ENCODE measurements at regions not wholly inside any gene's neighbourhood (a gene's known extent, or its start where the extent isn't known, plus 50 kb on each side); places are given as distances from the start of the nearest gene placed in this dataset.

DNA sequence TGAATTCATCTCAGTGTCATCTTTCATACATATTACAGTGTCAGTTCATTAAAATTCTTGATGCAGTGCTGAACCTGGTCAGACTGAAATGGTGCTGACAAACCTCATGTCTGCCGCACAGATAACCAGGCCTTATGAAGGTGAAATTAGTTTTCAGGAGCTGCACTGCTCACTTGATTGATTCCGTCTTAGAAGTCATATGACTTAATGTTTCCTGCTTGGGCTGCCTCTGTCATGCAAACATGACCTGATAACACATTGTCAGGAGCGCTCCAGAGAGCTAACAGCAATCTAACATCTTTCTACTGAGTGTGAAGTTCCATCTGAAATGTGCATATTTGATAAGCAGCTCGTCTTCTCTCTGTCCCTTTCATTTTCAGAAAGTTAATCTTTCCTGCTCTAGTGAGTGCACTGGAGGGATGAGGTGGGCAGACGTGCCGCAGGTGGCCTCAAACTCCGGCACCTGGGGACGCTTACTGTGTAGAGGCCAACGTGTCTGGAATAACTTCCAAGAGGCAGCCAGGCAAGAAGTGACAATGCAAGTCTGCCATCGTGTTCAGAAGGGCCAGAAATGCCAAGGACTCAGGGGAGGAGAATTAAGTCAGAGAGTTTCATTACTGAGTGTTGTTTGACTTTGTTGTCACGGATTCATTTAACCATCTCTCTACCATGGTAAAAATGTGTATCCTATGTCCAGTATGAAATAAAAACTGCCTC lies 592.1 kb downstream of the TLE1 start:
- H3K9me3 ChIP-seq (ENCODE audit: low read depth, low read length): no peaks in the 10 kb centered on the region

DNA sequence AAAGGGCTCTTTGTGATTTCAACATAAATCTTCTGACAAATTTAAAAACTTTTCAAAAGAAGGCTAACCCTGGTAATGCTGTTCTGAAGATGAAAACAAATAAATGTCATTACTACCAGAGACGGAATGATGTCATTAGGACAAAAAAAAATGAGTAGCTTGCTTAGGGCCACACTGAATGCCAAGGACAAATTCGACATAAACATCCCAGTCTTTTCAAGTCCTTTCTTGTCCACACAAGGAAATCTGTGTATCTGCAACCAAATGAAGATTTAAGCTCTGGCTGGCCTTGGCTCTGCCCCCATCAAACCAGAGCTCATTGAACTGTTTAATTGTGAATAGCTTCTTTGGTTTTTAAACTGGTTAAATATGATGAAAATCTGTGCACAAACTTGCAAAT lies 592.7 kb downstream of the TLE1 start:
- no peaks in the 10 kb centered on the region for H3K36me3 ChIP-seq (ENCODE audit: insufficient read depth, low read length)
- no peak overlapping the region for H3K27ac ChIP-seq
- no peak overlapping the region for H3K4me3 ChIP-seq
- no peak for DNase-seq (ENCODE audit: low read depth, low spot score)
- no peaks in the 10 kb centered on the region for H3K9me3 ChIP-seq (ENCODE audit: low read depth, low read length)
- no peak for TF ChIP-seq EZH2 (IDR thresholded peaks at IDR 0.05)
- TF ChIP-seq POLR2AphosphoS5 (IDR thresholded peaks at IDR 0.05; ENCODE audit: borderline replicate concordance, low read depth, low read length): no peak
- no peak for TF ChIP-seq FOXP2 (optimal IDR thresholded peaks at IDR 0.05; ENCODE audit: control extremely low read depth, extremely low read length, insufficient read depth)
- H3K9ac ChIP-seq (ENCODE audit: insufficient read length): no peak overlapping the region

More for the DNA sequence above, 592.1 kb downstream of the TLE1 start:
- Histone ChIP-seq H3K4me3 (no peak overlapping the region), H3K36me3 (ENCODE audit: insufficient read depth, low read length) (no peaks in the 10 kb centered on the region), H3K27ac (no peak overlapping the region), H3K9ac (ENCODE audit: insufficient read length) (no peak overlapping the region)
- no peak for DNase-seq (ENCODE audit: low read depth, low spot score)
- TF ChIP-seq EZH2 (IDR thresholded peaks at IDR 0.05) (no peak), FOXP2 (optimal IDR thresholded peaks at IDR 0.05; ENCODE audit: control extremely low read depth, extremely low read length, insufficient read depth) (no peak), POLR2AphosphoS5 (IDR thresholded peaks at IDR 0.05; ENCODE audit: borderline replicate concordance, low read depth, low read length) (no peak)

DNA sequence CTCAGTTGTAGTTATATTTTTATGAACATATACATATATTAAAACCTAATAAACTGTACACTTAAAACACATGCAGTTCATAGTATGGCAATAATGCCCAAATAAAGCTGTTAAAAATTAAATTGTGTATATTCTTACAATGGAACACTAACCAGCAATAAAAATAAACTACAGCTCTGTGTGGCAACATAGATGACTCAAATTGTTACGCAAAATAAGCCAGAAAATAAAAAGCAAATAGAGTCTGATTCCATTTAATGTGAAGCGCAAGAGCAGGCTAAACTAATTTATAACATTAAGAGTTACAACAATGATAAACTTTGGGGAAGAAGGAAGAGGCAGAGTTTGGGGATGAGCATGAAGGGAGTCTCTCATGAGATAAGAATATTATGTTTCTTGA lies 597.3 kb downstream of the TLE1 start:
- DNase-seq (ENCODE audit: low read depth, low spot score): no peak
- no peak overlapping the region for H3K4me3 ChIP-seq
- H3K36me3 ChIP-seq (ENCODE audit: insufficient read depth, low read length): no peaks in the 10 kb centered on the region
- H3K9ac ChIP-seq (ENCODE audit: insufficient read length): no peak overlapping the region
- H3K9me3 ChIP-seq (ENCODE audit: low read depth, low read length): no peaks in the 10 kb centered on the region
- no peak overlapping the region for H3K27ac ChIP-seq
- TF ChIP-seq EZH2 (IDR thresholded peaks at IDR 0.05): no peak
- no peak for TF ChIP-seq POLR2AphosphoS5 (IDR thresholded peaks at IDR 0.05; ENCODE audit: borderline replicate concordance, low read depth, low read length)
- no peak for TF ChIP-seq FOXP2 (optimal IDR thresholded peaks at IDR 0.05; ENCODE audit: control extremely low read depth, extremely low read length, insufficient read depth)

DNA sequence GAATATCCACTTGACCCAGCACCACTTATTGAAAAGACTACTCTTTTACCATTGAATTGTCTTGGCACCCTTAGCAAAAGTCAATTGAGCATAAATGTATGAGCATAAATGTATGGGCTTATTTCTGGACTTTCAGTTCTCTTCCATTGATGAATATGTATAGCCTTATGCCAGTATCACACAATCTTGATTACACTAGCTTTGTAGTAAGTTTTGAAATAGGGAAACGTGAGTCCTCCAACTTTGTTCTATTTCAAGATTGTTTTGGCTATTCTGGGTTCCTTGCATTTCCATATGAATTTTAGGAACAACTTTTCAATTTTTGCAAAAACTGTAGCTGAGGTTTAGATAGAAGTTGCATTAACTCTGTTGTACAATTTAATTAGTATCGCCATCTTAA lies 601.0 kb downstream of the TLE1 start:
- no peak overlapping the region for H3K4me3 ChIP-seq
- H3K36me3 ChIP-seq (ENCODE audit: insufficient read depth, low read length): no peaks in the 10 kb centered on the region
- DNase-seq (ENCODE audit: low read depth, low spot score): no peak
- no peaks in the 10 kb centered on the region for H3K9me3 ChIP-seq (ENCODE audit: low read depth, low read length)
- H3K27ac ChIP-seq: no peak overlapping the region
- H3K9ac ChIP-seq (ENCODE audit: insufficient read length): no peak overlapping the region
- TF ChIP-seq POLR2AphosphoS5 (IDR thresholded peaks at IDR 0.05; ENCODE audit: borderline replicate concordance, low read depth, low read length) (no peak), EZH2 (IDR thresholded peaks at IDR 0.05) (no peak), FOXP2 (optimal IDR thresholded peaks at IDR 0.05; ENCODE audit: control extremely low read depth, extremely low read length, insufficient read depth) (no peak)

DNA sequence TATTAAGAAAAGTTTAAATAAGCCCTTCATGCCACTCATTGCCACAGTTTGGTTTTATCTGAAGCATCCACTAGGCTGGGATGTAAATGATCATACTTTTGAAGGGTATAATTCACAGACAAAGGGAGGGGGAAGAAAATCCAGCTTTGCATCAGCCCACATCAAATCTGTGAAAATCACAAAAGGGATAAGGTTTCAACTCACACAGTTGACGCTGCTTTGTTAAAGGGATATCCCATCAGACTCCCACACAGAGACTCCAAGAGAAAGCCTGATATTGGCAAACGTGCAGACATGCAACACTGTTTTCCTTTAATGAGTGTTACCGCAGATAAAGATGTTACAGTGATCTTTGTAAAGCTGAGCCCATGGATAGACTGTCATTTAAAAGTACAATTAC lies 602.9 kb downstream of the TLE1 start:
- Histone ChIP-seq H3K27ac (no peak overlapping the region), H3K9me3 (ENCODE audit: low read depth, low read length) (no peaks in the 10 kb centered on the region), H3K4me3 (no peak overlapping the region), H3K9ac (ENCODE audit: insufficient read length) (no peak overlapping the region), H3K36me3 (ENCODE audit: insufficient read depth, low read length) (no peaks in the 10 kb centered on the region)
- DNase-seq (ENCODE audit: low read depth, low spot score): no peak
- TF ChIP-seq POLR2AphosphoS5 (IDR thresholded peaks at IDR 0.05; ENCODE audit: borderline replicate concordance, low read depth, low read length) (no peak), FOXP2 (optimal IDR thresholded peaks at IDR 0.05; ENCODE audit: control extremely low read depth, extremely low read length, insufficient read depth) (no peak), EZH2 (IDR thresholded peaks at IDR 0.05) (no peak)

DNA sequence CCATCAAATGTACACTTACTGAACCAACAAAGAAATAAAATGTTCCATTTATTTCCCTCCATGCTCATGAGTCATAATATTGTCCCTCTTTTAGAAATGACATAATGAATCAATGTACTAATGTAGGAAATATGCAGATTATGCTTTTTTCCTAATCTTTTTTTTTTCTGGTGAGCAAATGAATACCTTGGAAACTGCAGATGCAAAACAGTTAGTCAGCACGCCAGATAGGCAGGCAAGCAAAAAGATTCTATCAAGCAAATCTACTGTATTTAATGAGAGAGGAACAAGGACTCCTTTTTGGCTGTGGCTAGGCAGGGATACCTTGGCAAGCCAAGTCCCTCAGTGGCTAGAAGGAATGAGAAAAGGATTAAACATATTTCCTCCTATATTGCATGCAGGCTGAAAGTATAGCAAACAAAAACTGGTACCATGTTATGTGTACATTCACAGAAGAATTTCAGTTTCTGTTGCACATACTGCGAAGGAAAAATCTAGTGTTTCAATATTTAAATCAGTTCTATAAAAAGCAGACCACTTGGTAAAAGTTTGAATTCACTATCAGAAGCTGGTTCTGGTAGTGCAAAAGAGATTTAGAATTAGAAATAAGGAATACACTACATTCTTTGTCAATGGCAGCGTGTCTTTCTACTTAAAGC lies 605.4 kb downstream of the TLE1 start:
- Histone ChIP-seq H3K4me3 (no peak overlapping the region), H3K36me3 (ENCODE audit: insufficient read depth, low read length) (no peaks in the 10 kb centered on the region), H3K9me3 (ENCODE audit: low read depth, low read length) (no peaks in the 10 kb centered on the region), H3K27ac (no peak overlapping the region), H3K9ac (ENCODE audit: insufficient read length) (no peak overlapping the region)
- no peak for TF ChIP-seq POLR2AphosphoS5 (IDR thresholded peaks at IDR 0.05; ENCODE audit: borderline replicate concordance, low read depth, low read length)
- no peak for TF ChIP-seq FOXP2 (optimal IDR thresholded peaks at IDR 0.05; ENCODE audit: control extremely low read depth, extremely low read length, insufficient read depth)
- no peak for TF ChIP-seq EZH2 (IDR thresholded peaks at IDR 0.05)
- no peak for DNase-seq (ENCODE audit: low read depth, low spot score)

DNA sequence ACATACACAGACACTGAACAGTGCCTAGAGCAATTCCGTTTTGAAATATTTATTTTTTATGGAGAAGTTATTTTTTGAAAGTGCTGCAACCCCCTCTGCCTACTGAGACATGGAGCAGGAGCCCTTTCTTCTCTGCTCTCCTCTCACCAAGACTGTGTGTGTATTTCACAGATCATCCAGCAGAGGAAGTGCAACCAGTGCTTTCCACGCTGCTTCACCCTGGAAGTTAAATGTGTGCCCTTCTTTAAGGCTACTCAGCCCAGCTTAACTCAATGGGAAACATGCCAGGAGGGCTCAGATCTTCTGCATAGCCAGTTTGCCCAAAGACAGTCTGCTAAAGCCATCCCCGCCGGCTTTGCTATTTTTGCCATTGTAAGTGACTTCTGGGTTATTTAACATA lies 606.3 kb downstream of the TLE1 start:
- Histone ChIP-seq H3K9me3 (ENCODE audit: low read depth, low read length) (no peaks in the 10 kb centered on the region), H3K36me3 (ENCODE audit: insufficient read depth, low read length) (no peaks in the 10 kb centered on the region), H3K4me3 (no peak overlapping the region), H3K9ac (ENCODE audit: insufficient read length) (no peak overlapping the region), H3K27ac (no peak overlapping the region)
- DNase-seq (ENCODE audit: low read depth, low spot score): no peak
- no peak for TF ChIP-seq FOXP2 (optimal IDR thresholded peaks at IDR 0.05; ENCODE audit: control extremely low read depth, extremely low read length, insufficient read depth)
- no peak for TF ChIP-seq EZH2 (IDR thresholded peaks at IDR 0.05)
- TF ChIP-seq POLR2AphosphoS5 (IDR thresholded peaks at IDR 0.05; ENCODE audit: borderline replicate concordance, low read depth, low read length): no peak

DNA sequence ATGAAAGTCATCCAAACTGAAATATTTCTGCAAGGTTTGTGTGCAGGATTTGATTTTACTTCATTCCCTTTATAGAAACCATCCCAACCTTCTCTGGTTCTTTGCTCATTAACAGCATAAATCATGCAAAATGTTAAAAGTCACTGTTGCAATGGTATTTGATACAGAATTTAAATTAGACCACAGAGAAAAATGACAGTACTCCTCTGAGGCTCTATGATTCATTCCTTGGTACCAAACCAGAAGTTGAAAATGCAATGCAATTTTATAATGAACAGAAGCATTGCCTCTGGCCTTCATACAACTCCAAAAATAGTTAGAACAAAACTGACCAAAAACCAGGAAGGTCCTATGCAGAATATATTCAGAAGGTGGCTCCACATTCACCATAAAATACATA lies 607.1 kb downstream of the TLE1 start:
- Histone ChIP-seq H3K27ac (no peak overlapping the region), H3K4me3 (no peak overlapping the region), H3K9ac (ENCODE audit: insufficient read length) (no peak overlapping the region), H3K9me3 (ENCODE audit: low read depth, low read length) (no peaks in the 10 kb centered on the region), H3K36me3 (ENCODE audit: insufficient read depth, low read length) (no peaks in the 10 kb centered on the region)
- DNase-seq (ENCODE audit: low read depth, low spot score): no peak
- TF ChIP-seq FOXP2 (optimal IDR thresholded peaks at IDR 0.05; ENCODE audit: control extremely low read depth, extremely low read length, insufficient read depth): no peak
- no peak for TF ChIP-seq EZH2 (IDR thresholded peaks at IDR 0.05)
- no peak for TF ChIP-seq POLR2AphosphoS5 (IDR thresholded peaks at IDR 0.05; ENCODE audit: borderline replicate concordance, low read depth, low read length)
